ENCODE measurements at regions not wholly inside any gene's neighbourhood (a gene's known extent, or its start where the extent isn't known, plus 50 kb on each side); places are given as distances from the start of the nearest gene placed in this dataset.

DNA sequence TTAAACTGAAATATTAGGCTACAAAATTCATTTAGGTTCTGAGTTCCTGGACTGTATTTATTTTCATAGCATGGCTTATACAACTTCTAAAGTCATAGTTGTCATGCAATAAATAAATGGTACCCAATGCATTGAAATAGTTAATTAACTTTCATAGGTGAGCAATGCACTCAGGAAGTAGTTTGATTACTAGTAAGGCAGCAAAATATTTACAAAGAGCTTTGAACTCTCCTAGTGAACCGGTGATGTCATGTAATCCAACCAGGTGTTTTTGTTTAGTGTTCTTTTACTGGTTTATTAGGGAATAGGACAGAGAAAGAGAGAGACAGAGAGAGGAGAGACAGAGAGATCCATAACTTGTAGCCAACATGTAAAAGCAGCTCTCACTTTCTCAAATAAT is 228.6 kb upstream of the CTSO start:
- DNase-seq, result no peak

DNA sequence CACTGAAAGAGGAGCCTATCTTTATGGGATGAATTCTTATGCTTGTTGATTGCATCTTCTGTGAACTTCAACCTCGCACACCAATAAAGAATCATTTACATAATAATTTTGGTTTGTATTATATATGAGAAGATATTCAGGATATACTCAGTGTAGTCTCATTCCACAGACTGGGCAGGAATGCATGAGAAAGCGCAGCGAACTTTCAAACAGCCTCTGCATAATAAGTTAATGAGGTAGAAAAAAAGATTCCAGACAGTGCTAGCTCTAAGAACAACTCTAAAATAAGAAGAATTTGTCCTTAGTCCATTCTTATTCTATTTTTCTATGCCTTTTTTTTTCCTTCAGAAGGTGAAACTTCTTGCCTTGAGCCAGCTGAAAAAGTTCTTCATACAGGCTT is 224.3 kb upstream of the CTSO start:
- ATAC-seq (no peak), DNase-seq (no peak)
- intact Hi-C loops (cut with DNase I), result no loop called here

More for the DNA sequence above, 228.6 kb upstream of the CTSO start:
- intact Hi-C loops (cut with DNase I), result no loop called here
- ATAC-seq, result no peak

DNA sequence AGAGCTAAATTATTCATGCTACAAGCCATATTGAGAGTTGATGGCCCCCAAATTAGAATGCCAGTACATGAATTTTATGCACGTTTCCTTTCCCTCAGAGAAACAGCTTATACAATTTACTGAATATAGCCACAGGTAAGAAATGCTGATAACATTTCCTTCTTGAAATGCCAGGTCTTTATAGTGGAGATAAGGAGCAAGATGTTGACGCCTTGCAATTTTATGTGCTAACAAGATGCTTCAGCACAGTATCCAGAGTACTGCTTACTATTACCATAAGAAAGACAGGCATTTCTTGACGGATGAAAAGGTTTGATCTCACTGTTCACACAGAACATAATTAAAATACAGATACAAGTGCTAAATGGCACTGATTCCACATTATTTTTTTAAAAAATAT is 223.2 kb upstream of the CTSO start:
- intact Hi-C loops (cut with DNase I), result no loop called here
- DNase-seq (no peak), ATAC-seq (no peak)

DNA sequence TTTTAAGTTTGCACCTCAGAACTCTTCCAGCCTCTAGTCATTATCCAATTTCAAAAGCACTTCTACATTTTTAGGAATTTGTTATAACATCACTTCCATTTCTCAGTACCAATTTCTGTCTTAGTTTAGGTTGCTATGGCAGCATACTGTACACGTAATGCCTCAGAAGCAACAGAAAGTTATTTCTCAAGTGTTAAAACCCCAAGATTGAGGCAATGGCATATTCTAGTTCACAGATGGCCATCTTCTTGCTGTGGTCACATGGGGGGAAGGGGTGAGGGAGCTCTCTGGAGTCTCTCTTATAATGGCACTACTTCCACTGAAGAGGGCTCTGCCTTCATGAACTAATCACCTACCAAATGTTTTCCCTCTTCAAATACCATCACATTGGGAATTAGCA is 220.3 kb upstream of the CTSO start:
- DNase-seq, result no peak
- intact Hi-C loops (cut with DNase I), result no loop called here
- no peak for ATAC-seq

DNA sequence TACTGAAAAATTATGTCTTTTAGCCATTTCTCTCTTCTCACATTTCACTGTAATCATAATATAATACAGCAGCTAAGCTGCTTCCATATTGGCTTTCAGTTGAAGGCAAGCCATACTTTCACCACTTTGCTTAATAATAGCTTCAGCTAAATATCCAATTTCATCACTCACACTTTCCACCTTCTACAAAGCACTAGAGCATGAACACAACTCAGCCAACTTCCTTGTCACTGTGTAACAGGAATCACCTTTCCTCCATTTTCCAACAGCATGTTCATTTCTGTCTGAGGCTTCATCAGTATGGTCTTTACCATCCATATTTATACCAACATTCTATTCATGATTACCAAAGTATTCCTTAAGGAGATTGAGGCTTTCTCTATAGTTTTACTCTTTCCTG is 219.8 kb upstream of the CTSO start:
- ATAC-seq, result no peak
- intact Hi-C loops (cut with DNase I), result no loop called here
- DNase-seq, result no peak

DNA sequence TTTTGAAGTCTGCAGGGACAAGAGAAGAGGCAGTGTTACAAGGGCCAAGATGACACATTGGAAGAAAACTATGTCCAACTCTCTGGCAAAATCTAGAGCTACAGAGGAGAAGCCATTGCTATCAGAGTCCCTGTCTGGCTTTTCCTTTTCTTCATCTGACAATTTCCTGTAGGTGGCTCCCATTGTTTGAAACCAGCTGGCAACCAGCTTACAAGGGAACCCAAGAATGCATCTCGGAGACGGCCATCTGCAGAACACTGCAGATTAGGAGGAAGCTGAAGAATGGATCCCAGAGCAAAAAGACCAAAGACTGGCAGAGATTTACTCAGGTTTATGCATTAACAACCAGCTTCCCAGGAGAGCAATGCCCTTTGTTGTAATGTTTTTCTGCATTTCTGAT is 216.2 kb upstream of the CTSO start:
- ATAC-seq (peak in 1 of 2 donors; percentile 8), DNase-seq (no peak)
- intact Hi-C loops (cut with DNase I), result loop anchor here in 1 of 2 donors (5.0 kb wide), 1 partner anchor 877 kb away; no protein-coding TSS in a partner anchor

DNA sequence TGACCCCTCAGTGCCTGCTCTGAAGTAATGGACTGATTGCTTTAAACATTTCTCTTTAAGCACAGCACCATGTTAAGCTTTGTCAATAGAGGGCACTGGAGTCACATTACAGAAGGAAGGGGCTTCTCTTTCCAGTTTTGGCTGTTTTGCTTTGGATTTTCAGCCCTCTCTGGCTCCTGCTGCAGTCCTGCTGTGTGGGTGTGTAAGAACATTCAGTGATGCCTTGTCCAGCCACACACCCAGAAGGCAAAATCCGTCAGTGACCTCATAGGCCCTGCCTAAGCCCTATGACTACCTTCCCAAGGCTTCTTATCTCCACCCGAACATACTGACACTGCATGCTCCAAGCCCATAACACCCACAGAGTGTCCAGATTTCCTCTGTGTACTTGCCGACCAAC is 215.3 kb upstream of the CTSO start:
- DNase-seq (peak; percentile 27), ATAC-seq (peak; percentile 55 to 100)
- intact Hi-C loops (cut with DNase I), result loop anchor here in 1 of 2 donors (5.0 kb wide), 1 partner anchor 878 kb away; no protein-coding TSS in a partner anchor

DNA sequence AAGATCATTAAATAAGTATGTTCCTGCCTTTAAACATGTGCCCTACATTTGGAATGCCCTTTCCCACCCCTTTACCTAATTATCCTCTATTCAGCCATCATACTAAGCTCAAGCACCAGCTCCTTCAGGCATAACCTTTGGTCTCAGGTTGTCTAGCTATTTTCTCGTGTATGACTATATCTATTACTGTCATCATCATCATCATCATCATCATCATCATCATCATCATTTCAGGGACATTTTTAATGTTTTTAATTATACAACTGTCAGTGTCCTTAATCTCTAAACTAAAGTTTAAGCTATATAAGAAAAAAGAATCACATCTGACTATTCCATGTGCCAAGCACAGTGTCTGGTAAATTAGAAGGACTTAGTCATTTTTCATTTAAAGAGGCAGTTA is 214.6 kb upstream of the CTSO start:
- DNase-seq (no peak), ATAC-seq (no peak)
- intact Hi-C loops (cut with DNase I), result loop anchor here in 1 of 2 donors (5.0 kb wide), 1 partner anchor 879 kb away; no protein-coding TSS in a partner anchor

DNA sequence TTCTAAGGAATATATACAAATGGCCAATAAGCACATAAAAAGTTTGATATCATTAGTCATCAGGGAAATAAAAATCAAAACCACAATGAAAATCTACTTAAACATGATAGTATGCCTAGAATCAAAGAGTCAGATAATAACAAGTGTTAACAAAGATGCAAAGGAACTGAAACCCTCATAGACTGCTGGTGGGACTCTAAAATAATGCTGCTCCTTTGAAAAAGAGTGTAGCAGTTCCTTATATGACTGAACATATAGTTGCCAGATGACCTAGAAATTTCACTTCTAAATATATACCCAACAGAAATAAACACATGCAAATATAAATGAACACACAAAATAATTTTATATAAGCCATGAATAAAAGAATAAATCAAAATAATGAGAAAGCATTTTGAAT is 205.1 kb upstream of the CTSO start:
- intact Hi-C loops (cut with DNase I), result no loop called here
- DNase-seq, result no peak
- ATAC-seq, result no peak

DNA sequence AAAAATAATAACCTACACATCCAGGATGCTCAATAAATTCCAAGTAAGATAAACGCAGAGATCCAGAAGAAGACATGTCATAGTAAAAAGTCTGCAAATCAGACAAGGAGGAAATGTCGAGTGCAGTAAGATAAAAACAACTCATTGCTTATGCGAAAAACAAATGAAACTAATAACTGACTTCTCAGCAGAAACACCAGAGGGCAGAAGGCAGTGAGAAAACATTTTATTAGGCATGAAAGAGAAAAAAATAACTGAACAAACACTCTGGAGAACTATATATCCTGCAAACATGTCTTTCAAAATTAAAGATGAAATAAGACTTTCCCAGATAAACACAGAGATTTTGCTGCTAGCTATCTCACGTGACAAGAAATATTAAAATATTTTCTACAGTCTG is 201.3 kb upstream of the CTSO start:
- ATAC-seq, result no peak

DNA sequence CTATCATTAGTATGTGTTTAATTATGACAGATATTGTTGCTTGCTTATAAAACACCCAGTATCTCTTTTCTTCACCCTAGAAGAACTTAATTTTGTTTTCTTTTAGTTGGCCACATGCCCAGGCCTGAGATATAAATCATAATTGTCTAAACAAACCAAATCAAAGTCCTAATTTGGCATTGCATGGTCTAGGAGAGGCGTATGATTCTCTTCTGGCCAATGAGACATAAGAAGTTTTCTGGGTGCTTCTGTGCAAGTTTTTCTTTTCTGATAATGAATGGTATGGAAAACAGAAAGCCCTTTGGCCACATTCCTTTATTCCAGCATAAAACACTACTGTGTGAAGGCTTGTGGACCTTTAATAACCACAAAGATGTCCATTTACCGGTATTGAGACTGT is 192.9 kb upstream of the CTSO start:
- intact Hi-C loops (cut with DNase I), result no loop called here
- no peak for ATAC-seq
- no peak for DNase-seq

More for the DNA sequence above, 201.3 kb upstream of the CTSO start:
- DNase-seq, result no peak
- intact Hi-C loops (cut with DNase I), result no loop called here

DNA sequence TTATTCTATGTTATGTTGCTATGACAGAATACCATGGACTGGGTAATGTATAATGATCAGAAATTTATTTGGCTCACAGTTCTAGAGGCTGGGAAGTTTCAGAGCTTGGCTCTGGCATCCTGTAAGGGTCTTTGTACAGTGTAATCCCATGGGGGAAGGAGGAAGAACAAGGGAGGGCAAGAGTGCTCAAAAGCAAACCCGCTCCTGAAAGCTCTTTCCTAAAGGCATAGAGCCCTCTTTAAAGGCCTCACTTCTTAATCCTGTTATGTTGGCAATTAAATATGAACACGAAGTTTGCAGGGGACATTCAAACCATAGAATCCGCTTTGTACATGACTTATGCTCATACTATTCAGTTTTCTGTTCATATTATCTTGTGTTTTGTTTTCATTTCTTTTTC is 191.3 kb upstream of the CTSO start:
- ATAC-seq (no peak), DNase-seq (no peak)
- intact Hi-C loops (cut with DNase I), result no loop called here

DNA sequence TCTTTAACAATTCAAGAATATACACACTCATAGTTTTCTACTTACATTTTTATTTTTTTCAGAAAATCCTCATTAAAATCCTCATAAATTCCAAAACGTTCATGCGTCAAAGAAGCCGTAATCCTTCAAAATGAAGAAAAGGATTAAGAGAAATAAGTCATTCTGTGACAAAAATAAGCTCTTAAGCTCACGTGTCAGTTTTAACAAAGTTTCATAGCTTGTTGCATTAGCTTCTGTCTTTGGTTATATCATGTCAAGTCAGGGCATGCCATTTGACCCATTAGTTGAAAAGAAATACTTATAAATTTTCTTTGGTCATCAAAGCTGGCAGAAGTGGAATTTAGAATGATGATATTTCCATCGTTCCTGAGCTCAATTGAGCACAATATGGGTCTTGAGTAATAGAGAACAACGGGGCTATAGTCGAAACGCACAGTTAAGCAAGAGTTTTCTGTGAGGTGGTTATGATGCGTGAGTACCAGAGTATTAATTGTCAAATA is 185.2 kb upstream of the CTSO start:
- intact Hi-C loops (cut with DNase I), result no loop called here
- no peak for ATAC-seq
- DNase-seq, result no peak

DNA sequence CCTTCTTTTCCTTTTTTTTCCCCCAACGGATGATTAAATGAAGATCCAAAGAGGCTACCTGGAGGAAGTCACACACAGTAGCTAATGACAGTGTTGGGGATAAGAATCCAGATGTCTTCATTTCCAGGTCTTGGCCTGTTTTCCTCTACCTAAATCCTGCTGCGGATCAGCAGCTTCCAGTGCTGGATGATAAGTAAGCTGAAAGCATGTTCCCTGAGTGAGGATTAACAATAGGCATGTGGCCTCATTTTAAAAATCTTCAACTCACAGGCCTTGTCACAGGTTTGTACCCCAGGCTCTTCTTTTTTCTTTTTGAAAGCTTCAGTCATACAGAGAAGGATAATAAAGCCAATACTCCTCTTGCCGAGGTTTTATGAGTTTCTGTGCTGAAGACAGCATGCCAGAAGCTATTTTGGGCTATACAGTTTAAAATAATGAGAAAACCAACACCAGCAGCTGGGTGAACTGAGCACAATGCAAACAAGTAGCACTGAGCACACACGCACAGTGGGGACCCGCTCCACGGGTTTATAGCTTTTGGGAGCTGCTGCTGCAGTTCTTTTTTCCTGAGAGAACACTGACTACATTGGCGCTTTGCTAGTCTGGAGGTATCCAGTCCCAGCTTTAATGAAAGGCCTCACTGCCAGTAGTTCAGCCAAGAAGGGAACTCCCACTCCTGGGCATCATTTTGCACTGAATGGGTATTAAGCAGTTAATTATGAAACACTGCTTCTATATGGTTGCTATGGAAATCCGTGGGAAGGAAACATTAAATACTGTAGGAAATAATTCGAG is 184.2 kb upstream of the CTSO start:
- intact Hi-C loops (cut with DNase I), result no loop called here
- DNase-seq, result no peak
- no peak for ATAC-seq

DNA sequence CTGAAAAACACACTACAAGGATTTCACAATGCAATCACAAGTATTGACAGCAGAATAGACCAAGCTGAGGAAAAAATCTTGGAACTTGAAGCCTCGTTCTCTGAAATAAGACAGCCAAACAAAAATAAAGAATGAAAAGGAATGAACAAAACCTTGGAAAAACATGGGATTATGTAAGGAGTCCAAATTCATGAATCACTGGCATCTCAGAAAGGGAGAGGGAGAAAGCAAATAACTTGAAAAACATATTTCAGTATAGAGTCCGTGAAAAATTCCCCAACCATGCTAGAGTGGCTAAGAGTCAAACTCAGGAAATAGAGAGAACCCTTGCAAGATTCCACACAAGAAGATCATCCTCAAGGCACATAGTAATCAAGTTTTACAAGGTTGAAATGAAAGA is 178.5 kb upstream of the CTSO start:
- intact Hi-C loops (cut with DNase I), result no loop called here
- no peak for ATAC-seq

DNA sequence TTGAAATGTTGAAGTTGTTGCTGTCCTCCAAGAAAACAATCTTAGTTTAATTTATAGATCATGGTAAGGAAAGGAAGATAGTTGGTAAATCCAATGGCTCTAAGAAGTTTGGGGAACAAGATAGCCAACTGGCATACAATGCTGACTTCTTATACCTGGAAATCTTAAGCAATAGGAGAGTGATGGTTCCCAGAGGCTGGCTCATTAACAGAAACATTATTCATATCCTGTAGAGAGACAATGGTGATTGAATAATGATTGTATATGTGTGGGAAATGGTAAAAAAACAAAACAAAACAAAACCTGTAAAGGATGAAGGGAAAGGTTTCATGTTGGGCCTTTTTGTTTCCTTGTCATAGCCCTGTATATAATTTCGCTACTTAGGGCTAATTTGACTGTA is 174.9 kb upstream of the CTSO start:
- DNase-seq (no peak), ATAC-seq (no peak)
- intact Hi-C loops (cut with DNase I), result no loop called here

More for the DNA sequence above, 178.5 kb upstream of the CTSO start:
- DNase-seq, result no peak

DNA sequence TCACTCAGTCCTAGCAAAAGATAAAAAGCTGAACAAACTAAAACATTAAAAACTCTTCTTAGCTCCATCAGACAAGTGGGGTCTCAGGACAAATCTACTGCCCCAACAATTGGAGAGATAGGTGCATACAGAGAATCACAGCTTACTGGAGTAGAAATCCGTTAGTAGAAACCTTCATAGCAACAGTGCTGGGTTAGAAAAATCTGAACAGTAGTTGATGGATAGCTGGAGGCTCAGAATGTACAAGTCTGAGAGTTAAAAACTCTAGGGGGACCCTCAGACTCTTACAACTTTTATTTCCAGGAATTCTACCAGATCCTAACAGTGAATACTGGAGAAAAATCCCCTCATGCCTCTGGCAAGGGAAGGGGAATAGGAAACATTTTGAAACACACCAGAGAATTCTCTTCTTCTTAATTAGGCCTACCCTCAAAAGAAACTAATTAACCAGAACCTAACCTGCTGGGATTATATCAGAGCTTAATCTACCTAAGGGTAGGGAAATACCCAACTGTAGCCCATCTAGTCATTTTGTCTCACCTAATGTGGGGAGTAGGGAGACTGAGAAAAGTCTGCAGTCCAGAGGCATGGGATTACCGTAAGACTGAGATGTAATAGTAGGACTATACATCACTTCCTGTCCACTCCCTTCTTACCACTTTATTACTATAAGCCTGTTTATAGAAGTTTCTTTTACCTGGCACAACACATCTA is 165.0 kb upstream of the CTSO start:
- no peak for ATAC-seq
- intact Hi-C loops (cut with DNase I), result no loop called here
- no peak for DNase-seq

DNA sequence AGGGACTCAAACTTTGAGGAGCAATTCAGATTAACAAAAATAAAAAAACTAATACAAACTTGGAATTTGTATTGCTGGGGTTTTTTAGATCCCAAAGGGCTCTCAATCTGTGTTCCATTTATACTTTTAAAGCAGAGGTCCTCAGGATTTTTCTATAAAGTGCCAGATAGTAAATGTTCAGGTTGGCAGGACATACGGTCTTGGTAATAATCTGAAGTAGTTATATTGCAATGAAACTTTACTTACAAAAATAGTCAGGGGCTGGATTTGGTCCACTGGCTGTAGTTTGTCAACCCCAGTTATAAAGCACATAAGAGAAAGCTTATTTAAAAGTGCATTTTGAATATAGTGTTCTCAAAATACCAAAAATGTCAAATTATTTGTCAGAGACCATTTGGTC is 164.1 kb upstream of the CTSO start:
- intact Hi-C loops (cut with DNase I), result no loop called here
- ATAC-seq (no peak), DNase-seq (no peak)

DNA sequence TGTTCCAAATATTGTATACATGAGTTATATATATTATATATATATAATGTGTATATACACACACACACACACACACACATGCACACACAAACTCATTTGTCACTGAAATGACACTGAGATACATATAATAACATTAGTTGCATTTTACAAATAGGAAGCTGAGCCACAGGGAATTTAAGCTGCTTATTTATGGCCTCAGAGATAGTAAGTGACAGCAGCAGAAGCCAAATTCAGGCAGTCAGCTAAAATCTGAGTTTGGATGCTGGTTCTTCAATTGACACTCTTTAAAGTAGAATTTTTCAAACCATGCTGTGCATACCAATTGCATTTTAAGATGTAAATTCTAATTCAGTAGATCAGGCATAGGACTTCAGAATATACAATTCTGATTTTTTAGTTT is 163.3 kb upstream of the CTSO start:
- DNase-seq (no peak), ATAC-seq (no peak)
- intact Hi-C loops (cut with DNase I), result no loop called here

DNA sequence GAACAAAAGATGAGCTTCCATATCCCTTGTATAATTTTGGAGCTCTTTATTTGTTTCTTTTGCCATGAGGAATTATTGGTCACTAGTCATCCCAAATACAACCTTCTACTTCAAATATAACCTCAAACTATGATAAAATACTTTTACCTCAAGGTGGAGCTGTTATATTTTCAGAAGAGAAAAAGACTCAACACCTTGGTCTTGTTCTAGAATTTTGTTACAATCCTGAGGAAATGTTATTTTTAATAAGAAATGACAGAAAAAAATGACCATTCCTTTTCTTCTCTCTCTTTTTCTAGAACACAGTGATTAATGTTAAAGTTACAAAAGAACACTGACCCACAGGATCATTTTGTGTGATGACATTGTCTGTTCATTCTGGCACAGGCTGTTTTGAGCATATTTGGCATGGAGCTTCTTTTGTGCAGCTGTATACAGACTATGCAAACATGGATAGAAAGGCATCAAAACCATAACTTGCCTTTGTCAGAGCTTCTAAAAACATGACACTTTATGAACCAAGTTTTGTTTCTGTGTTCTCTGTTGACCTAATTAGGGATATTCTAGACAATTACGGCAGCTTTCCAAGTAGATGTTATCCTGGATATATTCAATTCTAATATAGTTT is 159.6 kb upstream of the CTSO start:
- intact Hi-C loops (cut with DNase I), result no loop called here
- ATAC-seq (no peak), DNase-seq (no peak)
